PC-9 (cell line): ENCODE measurements at regions not wholly inside any gene's neighbourhood (a gene's known extent, or its start where the extent isn't known, plus 50 kb on each side); places are given as distances from the start of the nearest gene placed in this dataset.

Experiments
- BruUV-seq: library from RNA; stranded (reverse); fragments of 400-500 nt; replicated peaks from 2 replicates; lab custom pipeline; 2021; lab: Mats Ljungman, UMichigan
- CTCF ChIA-PET: fragments of 300-600 bp; sonication (Branson Sonifier 250); formaldehyde crosslinking; loops from one replicate; lab custom pipeline; 2022; ENCODE audit warnings: antibody characterized with exemption; lab: Charles Lee
- POLR2A ChIA-PET: fragments of 300-600 bp; sonication (Branson Sonifier 250); formaldehyde crosslinking; loops from one replicate; lab custom pipeline; 2022; ENCODE audit warnings: antibody characterized with exemption; ENCODE audit not compliant: unreplicated experiment; lab: Charles Lee
- DNase-seq, 2 experiments: peaks; one replicate each; pipeline versions ENCODE4 v3.0.0 to v3.0.0-alpha.2; 2015 to 2022; ENCODE audit warnings: mixed read lengths in 1 of 2
- H2AFZ ChIP-seq: fragments of 200-600 bp; sonication (generic); 2 replicates; pipeline ENCODE4 v1.8.1; 2017; ENCODE audit warnings: antibody characterized with exemption
- H3F3A ChIP-seq: fragments of 200-600 bp; sonication (generic); 2 replicates; pipeline ENCODE4 v1.8.1; 2017; ENCODE audit warnings: antibody characterized with exemption, mild to moderate bottlenecking, low read depth; ENCODE audit not compliant: insufficient read depth
- H3K27ac ChIP-seq: fragments of 200-600 bp; sonication (generic); 2 replicates; pipeline ENCODE4 v1.6.1; 2016; ENCODE audit warnings: mixed run types
- H3K27me3 ChIP-seq: fragments of 200-600 bp; sonication (generic); 2 replicates; pipeline ENCODE4 v1.6.1; 2016; ENCODE audit warnings: low read depth, mixed run types; ENCODE audit not compliant: insufficient read depth
- H3K36me3 ChIP-seq: fragments of 200-600 bp; sonication (generic); 2 replicates; pipeline ENCODE4 v1.6.1; 2016; ENCODE audit warnings: low read depth, mixed run types
- H3K4me1 ChIP-seq: fragments of 200-600 bp; sonication (generic); replicated peaks from 2 replicates; pipeline ENCODE4 v1.6.1; 2016; ENCODE audit warnings: mixed run types; ENCODE audit not compliant: insufficient read depth
- H3K4me2 ChIP-seq: fragments of 200-600 bp; sonication (generic); 2 replicates; pipeline ENCODE4 v1.6.1; 2017; ENCODE audit warnings: mixed run types
- H3K4me3 ChIP-seq: fragments of 200-600 bp; sonication (generic); 2 replicates; pipeline ENCODE4 v1.6.1; 2016; ENCODE audit warnings: mixed run types
- H3K79me2 ChIP-seq: fragments of 200-600 bp; sonication (generic); 2 replicates; pipeline ENCODE4 v1.6.1; 2017; ENCODE audit warnings: low read depth, mixed run types
- H3K9me2 ChIP-seq: fragments of 200-600 bp; sonication (generic); 2 replicates; pipeline ENCODE4 v1.8.1; 2017; ENCODE audit warnings: mild to moderate bottlenecking; ENCODE audit not compliant: insufficient read depth
- H3K9me3 ChIP-seq: fragments of 200-600 bp; sonication (generic); 2 replicates; pipeline ENCODE4 v1.8.1; 2016; ENCODE audit warnings: low read depth; ENCODE audit not compliant: insufficient read depth
- H4K20me1 ChIP-seq: fragments of 200-600 bp; sonication (generic); 2 replicates; pipeline ENCODE4 v1.8.1; 2017; ENCODE audit not compliant: insufficient read depth
- EZH2 ChIP-seq: fragments of 200-600 bp; sonication (generic); IDR thresholded peaks from 2 replicates; pipeline ENCODE4 v1.8.0; 2017; ENCODE audit warnings: antibody characterized with exemption, low read depth
- intact Hi-C: fragments of 100-400 bp; cut with micrococcal nuclease; formaldehyde crosslinking; loops from one replicate; pipeline ENCODE4 v1.10.0; 2022; ENCODE audit not compliant: unreplicated experiment
- TF ChIP-seq, protein P1 (sequence below): fragments of 200-600 bp; sonication (generic); conservative IDR thresholded peaks from 2 replicates; pipeline ENCODE4 v1.6.1; 2017; ENCODE audit warnings: mixed run types, antibody characterized with exemption, mild to moderate bottlenecking, moderate library complexity

DNA sequence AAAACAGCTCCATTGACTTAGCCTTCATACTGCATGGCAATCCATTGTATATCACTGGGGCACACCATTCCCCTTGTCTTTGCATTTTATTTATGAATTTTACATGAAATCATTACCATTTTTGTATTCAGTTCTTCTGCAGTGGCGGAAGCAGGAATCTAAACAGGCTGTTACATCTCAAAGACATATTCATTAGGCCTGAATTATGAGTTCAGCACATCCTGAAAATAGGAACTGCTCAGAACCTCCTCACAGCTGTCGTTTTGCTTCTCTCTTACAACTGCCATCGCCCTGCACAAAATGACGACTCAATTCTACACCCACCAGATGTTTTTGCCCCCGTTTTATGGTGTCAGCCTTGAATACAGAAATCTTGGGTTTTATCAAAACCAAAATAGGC, 474.4 kb upstream of the MAGEB18 start:
- Histone ChIP-seq H3K9me3 (no peaks in the 10 kb centered on the region), H2AFZ (no peak overlapping the region), H3K4me3 (no peak overlapping the region), H3K4me2 (no peak overlapping the region), H3F3A (no peaks in the 10 kb centered on the region), H3K9me2 (no peaks in the 10 kb centered on the region), H3K27me3 (no peaks in the 10 kb centered on the region), H3K27ac (no peak overlapping the region), H3K36me3 (no peaks in the 10 kb centered on the region), H3K79me2 (no peaks in the 10 kb centered on the region), H3K4me1 (no peaks in the 10 kb centered on the region), H4K20me1 (no peaks in the 10 kb centered on the region)
- ChIA-PET POLR2A (no interaction called here), CTCF (no interaction called here)
- no TSS peak for BruUV-seq
- DNase-seq, result no peak
- TF ChIP-seq EZH2, result no peak
- intact Hi-C loops, result no loop called here

DNA sequence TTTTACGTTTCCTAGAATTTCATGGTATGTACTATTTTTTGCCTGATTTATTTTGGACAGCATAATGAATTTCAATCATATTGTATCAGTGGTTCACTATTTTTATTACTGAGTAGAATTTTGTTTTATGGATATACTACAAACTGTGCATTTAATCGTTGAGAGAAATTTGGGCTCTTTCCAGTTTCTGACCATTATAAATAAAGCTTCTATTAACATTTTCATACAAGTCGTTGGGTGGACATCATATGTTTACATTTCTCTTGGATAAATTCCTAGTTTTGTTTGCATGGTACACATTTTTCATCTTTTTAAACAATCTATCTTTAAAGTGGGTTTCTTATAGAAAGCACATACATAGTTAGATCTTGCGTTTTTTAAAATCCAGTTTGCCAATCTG, 472.7 kb upstream of the MAGEB18 start:
- Histone ChIP-seq H3K4me3 (no peak overlapping the region), H3K9me2 (no peaks in the 10 kb centered on the region), H3K36me3 (no peaks in the 10 kb centered on the region), H3F3A (no peaks in the 10 kb centered on the region), H3K4me2 (no peak overlapping the region), H4K20me1 (no peaks in the 10 kb centered on the region), H3K79me2 (no peaks in the 10 kb centered on the region), H3K9me3 (no peaks in the 10 kb centered on the region), H3K27me3 (no peaks in the 10 kb centered on the region), H3K27ac (no peak overlapping the region), H3K4me1 (no peaks in the 10 kb centered on the region), H2AFZ (no peak overlapping the region)
- BruUV-seq, result no TSS peak
- DNase-seq, result no peak
- CTCF ChIA-PET, result no interaction called here
- no peak for TF ChIP-seq EZH2
- TF ChIP-seq, protein P1, sequence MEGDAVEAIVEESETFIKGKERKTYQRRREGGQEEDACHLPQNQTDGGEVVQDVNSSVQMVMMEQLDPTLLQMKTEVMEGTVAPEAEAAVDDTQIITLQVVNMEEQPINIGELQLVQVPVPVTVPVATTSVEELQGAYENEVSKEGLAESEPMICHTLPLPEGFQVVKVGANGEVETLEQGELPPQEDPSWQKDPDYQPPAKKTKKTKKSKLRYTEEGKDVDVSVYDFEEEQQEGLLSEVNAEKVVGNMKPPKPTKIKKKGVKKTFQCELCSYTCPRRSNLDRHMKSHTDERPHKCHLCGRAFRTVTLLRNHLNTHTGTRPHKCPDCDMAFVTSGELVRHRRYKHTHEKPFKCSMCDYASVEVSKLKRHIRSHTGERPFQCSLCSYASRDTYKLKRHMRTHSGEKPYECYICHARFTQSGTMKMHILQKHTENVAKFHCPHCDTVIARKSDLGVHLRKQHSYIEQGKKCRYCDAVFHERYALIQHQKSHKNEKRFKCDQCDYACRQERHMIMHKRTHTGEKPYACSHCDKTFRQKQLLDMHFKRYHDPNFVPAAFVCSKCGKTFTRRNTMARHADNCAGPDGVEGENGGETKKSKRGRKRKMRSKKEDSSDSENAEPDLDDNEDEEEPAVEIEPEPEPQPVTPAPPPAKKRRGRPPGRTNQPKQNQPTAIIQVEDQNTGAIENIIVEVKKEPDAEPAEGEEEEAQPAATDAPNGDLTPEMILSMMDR, result no peak
- intact Hi-C loops, result no loop called here
- POLR2A ChIA-PET, result no interaction called here

DNA sequence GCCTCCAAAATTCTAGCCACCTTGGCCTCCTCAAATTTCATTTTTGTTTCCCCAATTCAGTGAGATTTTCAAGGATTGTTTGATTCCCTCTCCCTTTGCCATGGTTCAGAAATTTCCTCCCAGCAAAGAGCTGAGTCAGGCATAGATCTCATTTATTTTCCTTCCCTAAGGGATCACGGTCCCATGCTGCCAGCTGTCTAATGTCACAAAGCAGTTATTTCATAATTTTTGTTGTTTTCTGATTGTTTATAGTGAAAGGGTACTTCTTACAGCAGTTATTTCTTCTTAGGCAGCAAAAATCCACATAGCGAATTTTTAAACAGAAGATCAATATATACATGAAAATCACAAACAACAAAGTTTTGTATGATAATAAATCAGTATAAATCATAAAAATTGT, 470.5 kb upstream of the MAGEB18 start:
- BruUV-seq, result no TSS peak
- Histone ChIP-seq H3K27me3 (no peaks in the 10 kb centered on the region), H2AFZ (no peak overlapping the region), H3K36me3 (no peaks in the 10 kb centered on the region), H3K79me2 (no peaks in the 10 kb centered on the region), H4K20me1 (no peaks in the 10 kb centered on the region), H3K9me3 (no peaks in the 10 kb centered on the region), H3K4me1 (no peaks in the 10 kb centered on the region), H3K27ac (no peak overlapping the region), H3K9me2 (no peaks in the 10 kb centered on the region), H3K4me3 (no peak overlapping the region), H3K4me2 (no peak overlapping the region), H3F3A (no peaks in the 10 kb centered on the region)
- no peak for DNase-seq
- CTCF ChIA-PET, result no interaction called here
- TF ChIP-seq, protein P1, result no peak
- TF ChIP-seq EZH2, result no peak
- POLR2A ChIA-PET, result no interaction called here
- intact Hi-C loops, result no loop called here

DNA sequence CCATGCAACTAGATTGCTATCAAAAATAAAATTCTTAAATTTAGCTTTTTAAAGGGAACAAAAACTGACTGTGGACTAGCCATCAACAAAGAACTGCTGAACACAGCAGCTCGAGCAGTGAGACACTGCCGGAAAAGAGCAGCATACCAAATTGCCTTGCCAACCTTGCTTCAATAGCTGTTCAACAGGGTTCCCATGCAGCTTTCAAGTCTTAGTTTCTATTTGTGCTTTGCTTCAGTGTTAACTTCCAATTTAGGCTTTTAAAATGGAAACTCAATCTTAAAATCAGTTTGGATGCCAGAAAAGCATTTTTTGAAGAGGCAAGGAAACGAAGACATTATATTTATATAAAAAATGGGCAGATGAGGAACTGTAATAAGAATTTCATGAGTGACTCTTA, 463.4 kb upstream of the MAGEB18 start:
- no peak for DNase-seq
- CTCF ChIA-PET, result no interaction called here
- no peaks in the 10 kb centered on the region for H3K36me3 ChIP-seq
- H3K4me2 ChIP-seq, result no peak overlapping the region
- POLR2A ChIA-PET, result no interaction called here
- intact Hi-C loops, result no loop called here
- H2AFZ ChIP-seq, result no peak overlapping the region
- H3F3A ChIP-seq, result no peaks in the 10 kb centered on the region
- no peaks in the 10 kb centered on the region for H3K79me2 ChIP-seq
- H3K4me1 ChIP-seq, result no peaks in the 10 kb centered on the region
- H3K9me3 ChIP-seq, result no peaks in the 10 kb centered on the region
- no peaks in the 10 kb centered on the region for H3K9me2 ChIP-seq
- no peak overlapping the region for H3K27ac ChIP-seq
- no peaks in the 10 kb centered on the region for H3K27me3 ChIP-seq
- no peak overlapping the region for H3K4me3 ChIP-seq
- no TSS peak for BruUV-seq
- H4K20me1 ChIP-seq, result no peaks in the 10 kb centered on the region
- TF ChIP-seq, protein P1, result no peak
- TF ChIP-seq EZH2, result no peak
